D721Med (cell line): ENCODE measurements at regions not wholly inside any gene's neighbourhood (a gene's known extent, or its start where the extent isn't known, plus 50 kb on each side); places are given as distances from the start of the nearest gene placed in this dataset.

Source experiments
- DNase-seq: peaks from one replicate; pipeline ENCODE4 v3.0.0; 2011; ENCODE audit warnings: low spot score; ENCODE audit not compliant: insufficient read length
- FAIRE-seq: peaks from 2 replicates; lab custom pipeline; 2011; peaks lifted over from hg19 to GRCh38; lab: Jason Lieb, UNC
- TF ChIP-seq, protein P1 (sequence below): IDR thresholded peaks from 2 replicates; pipeline ENCODE4 v1.5.1; 2012; ENCODE audit warnings: mild to moderate bottlenecking, control low read depth; ENCODE audit not compliant: insufficient read depth; ENCODE audit errors: missing control alignments

DNA sequence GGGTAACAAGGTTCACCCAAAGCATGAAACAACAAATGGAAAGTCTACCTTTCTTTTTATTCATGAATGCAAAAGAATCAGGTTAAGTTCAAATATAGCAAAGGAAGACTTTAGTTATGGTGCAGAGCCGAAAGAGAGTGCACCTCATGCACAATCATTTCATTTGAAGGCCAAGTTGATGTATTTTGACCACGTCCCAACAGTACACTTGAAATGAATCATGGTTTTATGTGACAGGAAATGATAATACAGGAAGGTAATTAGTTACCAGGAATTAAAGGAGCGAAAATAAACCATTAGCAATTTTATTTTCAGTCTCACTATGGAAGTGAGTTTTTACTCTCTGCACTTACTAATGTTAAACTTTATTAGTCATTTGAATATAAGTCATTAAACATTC lies 281.2 kb upstream of the DIAPH2 start:
- no peak for DNase-seq
- FAIRE-seq, result no peak
- TF ChIP-seq, protein P1, sequence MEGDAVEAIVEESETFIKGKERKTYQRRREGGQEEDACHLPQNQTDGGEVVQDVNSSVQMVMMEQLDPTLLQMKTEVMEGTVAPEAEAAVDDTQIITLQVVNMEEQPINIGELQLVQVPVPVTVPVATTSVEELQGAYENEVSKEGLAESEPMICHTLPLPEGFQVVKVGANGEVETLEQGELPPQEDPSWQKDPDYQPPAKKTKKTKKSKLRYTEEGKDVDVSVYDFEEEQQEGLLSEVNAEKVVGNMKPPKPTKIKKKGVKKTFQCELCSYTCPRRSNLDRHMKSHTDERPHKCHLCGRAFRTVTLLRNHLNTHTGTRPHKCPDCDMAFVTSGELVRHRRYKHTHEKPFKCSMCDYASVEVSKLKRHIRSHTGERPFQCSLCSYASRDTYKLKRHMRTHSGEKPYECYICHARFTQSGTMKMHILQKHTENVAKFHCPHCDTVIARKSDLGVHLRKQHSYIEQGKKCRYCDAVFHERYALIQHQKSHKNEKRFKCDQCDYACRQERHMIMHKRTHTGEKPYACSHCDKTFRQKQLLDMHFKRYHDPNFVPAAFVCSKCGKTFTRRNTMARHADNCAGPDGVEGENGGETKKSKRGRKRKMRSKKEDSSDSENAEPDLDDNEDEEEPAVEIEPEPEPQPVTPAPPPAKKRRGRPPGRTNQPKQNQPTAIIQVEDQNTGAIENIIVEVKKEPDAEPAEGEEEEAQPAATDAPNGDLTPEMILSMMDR, result no peak

DNA sequence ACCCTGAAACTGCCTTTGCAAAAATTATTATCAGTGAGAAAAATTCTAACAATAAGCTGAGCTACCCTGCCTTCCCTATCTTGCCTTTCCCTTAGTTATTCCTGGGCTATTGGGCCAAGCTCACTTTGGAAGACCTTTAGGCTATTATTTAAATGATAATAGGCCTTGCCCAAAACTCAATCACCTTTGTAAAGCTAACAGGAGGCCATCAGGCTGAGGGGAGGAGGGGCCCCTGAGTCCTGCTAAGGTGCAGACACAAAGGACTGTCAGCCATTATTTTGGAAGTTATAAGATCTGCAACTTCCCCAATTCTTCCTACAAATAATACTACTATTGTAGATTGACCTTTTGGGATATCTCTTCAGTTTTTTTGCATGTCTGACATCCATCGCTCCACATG lies 278.8 kb upstream of the DIAPH2 start:
- TF ChIP-seq, protein P1, result no peak
- no peak for DNase-seq
- no peak for FAIRE-seq

DNA sequence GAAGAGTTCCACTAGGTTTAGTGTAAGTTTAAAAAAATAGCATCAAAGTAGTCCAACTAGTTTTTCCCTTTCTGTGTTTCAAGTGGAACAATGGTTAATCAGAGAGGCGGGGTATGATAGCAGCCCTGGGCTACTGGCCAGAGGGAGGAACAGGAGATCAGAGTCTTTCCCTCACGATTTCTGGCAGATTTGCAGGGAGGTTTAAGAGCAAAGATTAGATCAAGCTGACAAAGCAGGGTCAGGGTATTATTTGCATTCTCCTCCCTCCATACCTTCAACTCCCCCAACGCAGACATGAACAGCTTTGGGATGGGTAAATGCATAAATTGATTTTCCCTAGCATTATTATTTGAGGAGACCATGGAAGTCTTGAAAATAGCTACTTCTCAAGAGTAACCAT lies 277.6 kb upstream of the DIAPH2 start:
- FAIRE-seq (no peak), DNase-seq (no peak)
- TF ChIP-seq, protein P1, result no peak

DNA sequence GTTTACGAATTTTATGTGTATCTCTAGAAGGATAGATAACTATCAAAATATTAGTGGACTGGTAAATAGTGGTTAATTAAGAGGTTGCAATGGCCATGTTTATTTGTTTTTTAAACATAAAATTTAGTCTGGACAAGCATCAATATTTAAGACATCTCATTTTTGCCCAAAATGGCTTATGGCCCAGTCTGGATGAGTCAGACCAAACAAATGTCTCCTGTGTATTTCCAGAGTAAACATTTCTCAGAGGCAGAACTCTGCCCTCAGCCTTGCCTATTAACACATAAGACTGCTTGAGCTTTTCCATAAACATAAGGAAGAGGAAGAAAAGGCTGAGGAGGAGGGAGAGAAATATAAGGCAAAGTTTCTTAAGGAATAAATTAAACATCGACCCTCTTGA lies 277.1 kb upstream of the DIAPH2 start:
- DNase-seq, result no peak
- TF ChIP-seq, protein P1, result no peak
- no peak for FAIRE-seq

DNA sequence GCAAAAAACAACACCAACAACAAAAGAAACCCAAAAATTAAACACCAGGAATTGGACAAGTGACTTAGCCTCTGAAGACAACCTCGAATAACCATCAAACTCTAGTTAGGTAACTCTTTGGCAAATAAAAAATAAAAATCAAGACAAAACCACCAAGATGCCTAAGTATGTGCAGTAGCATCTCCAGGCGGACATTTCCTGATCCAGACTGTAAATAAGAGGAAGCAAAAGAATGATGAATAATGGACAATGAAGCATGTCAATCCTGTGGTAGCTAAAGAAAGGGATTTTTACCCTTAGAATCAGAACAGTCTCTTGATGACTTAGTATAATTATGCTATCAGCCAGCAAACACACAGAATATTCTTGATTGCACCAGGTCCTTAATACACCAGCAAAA lies 276.7 kb upstream of the DIAPH2 start:
- TF ChIP-seq, protein P1, result no peak
- FAIRE-seq, result no peak
- DNase-seq, result no peak

DNA sequence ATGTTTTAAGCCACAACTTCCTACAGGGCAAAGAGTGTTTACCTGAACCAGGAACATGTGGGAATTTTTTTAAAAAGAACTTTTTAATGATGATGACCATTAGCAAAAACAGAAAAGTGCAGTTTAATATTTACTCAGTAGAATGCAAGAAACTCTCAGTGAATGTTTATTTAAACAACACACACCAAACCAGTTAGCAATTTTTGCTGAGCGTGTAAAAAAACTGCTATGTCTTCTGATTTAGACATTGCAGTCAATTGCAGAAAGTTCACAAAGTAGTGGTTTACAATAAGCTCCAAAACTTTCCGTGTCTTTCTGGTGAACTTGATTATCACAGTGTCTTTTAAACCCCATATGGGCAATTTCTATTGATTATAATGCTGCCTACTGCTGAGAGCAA lies 273.7 kb upstream of the DIAPH2 start:
- no peak for DNase-seq
- FAIRE-seq, result peak; percentile 86
- TF ChIP-seq, protein P1, result no peak

DNA sequence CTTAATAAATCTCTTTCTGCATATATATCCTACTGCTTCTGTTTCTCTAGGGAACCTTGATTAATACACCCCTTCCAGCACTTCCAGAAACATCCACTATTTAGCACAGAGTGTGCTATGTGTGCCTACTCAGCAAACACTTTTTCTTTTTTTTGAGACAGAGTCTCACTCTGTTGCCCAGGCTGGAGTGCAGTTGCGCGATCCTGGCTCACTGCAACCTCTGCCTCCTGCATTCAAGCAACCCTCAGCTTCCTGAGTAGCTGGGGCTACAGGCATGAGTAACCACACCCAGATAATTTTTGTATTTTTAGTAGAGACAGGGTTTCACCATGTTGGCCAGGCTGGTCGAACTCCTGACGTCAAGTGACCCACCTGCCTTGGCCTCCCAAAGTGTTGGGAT lies 266.9 kb upstream of the DIAPH2 start:
- DNase-seq (no peak), FAIRE-seq (no peak)
- TF ChIP-seq, protein P1, result no peak
